Astrocyte (in vitro differentiated cells and primary cell): ENCODE measurements at regions not wholly inside any gene's neighbourhood (a gene's known extent, or its start where the extent isn't known, plus 50 kb on each side); places are given as distances from the start of the nearest gene placed in this dataset.

Experiments used
- CTCF ChIP-seq: IDR thresholded peaks from 2 replicates; pipeline ENCODE4 v1.5.1; 2011; ENCODE audit warnings: low read depth, mild to moderate bottlenecking, inconsistent platforms, low read length, moderate library complexity; ENCODE audit not compliant: insufficient read depth
- EZH2 ChIP-seq: IDR thresholded peaks from 2 replicates; pipeline ENCODE4 v1.6.1; 2012; ENCODE audit warnings: mild to moderate bottlenecking, low read length, inconsistent platforms; ENCODE audit not compliant: insufficient read depth

GRCh38 chr4:111814961-111815360, 330.3 kb upstream of the FAM241A start:
- TF ChIP-seq CTCF (no peak), EZH2 (no peak)
